Caco-2 (cell line): ENCODE measurements at regions not wholly inside any gene's neighbourhood (a gene's known extent, or its start where the extent isn't known, plus 50 kb on each side); places are given as distances from the start of the nearest gene placed in this dataset.

Experiments
- BruUV-seq: library from RNA; stranded (reverse); fragments of 400-500 nt; replicated peaks from 2 replicates; lab custom pipeline; 2021; lab: Mats Ljungman, UMichigan
- CTCF ChIA-PET: fragments of 300-600 bp; sonication (Branson Sonifier 250); formaldehyde crosslinking; loops from one replicate; lab custom pipeline; 2022; ENCODE audit warnings: antibody characterized with exemption; lab: Charles Lee
- POLR2A ChIA-PET: fragments of 300-600 bp; sonication (Branson Sonifier 250); formaldehyde crosslinking; loops from one replicate; lab custom pipeline; 2022; ENCODE audit warnings: antibody characterized with exemption; lab: Charles Lee
- DNase-seq, 2 experiments: peaks; one replicate each; pipeline versions ENCODE4 v3.0.0 to v3.0.0-alpha.2; 2020 to 2022
- H3K27me3 ChIP-seq: replicated peaks from 2 replicates; pipeline ENCODE4 v1.6.0; 2011; ENCODE audit warnings: low read length; ENCODE audit not compliant: control insufficient read depth, insufficient read depth
- H3K36me3 ChIP-seq: 2 replicates; pipeline ENCODE4 v1.5.1; 2011; ENCODE audit warnings: low read length; ENCODE audit not compliant: control insufficient read depth, insufficient read depth
- H3K4me1 ChIP-seq: fragments of 250-450 bp; sonication (Bioruptor Pico); 2 replicates; pipeline ENCODE4 v1.5.1; 2020; ENCODE audit warnings: mild to moderate bottlenecking
- H3K4me3 ChIP-seq: 2 replicates; pipeline ENCODE4 v1.5.1; 2011; ENCODE audit warnings: low read depth, mild to moderate bottlenecking, control low read depth, low read length
- H3K9me3 ChIP-seq: fragments of 250-450 bp; sonication (Bioruptor Pico); 2 replicates; pipeline ENCODE4 v1.5.1; 2020; ENCODE audit warnings: mild to moderate bottlenecking, moderate library complexity
- H3K27ac Mint-ChIP-seq: one replicate; pipeline ENCODE4 v1.8.0; 2022; ENCODE audit warnings: mixed read lengths; ENCODE audit not compliant: unreplicated experiment
- H3K27me3 Mint-ChIP-seq: one replicate; pipeline ENCODE4 v1.8.0; 2022; ENCODE audit warnings: mixed read lengths; ENCODE audit not compliant: insufficient read depth, unreplicated experiment
- H3K36me3 Mint-ChIP-seq: one replicate; pipeline ENCODE4 v1.8.0; 2022; ENCODE audit warnings: mild to moderate bottlenecking, mixed read lengths; ENCODE audit not compliant: insufficient read depth, unreplicated experiment
- H3K4me1 Mint-ChIP-seq: one replicate; pipeline ENCODE4 v1.8.0; 2022; ENCODE audit warnings: low read depth, mixed read lengths; ENCODE audit not compliant: unreplicated experiment
- H3K4me3 Mint-ChIP-seq: one replicate; pipeline ENCODE4 v1.8.0; 2022; ENCODE audit warnings: mild to moderate bottlenecking, moderate library complexity, mixed read lengths; ENCODE audit not compliant: unreplicated experiment
- H3K9me3 Mint-ChIP-seq: one replicate; pipeline ENCODE4 v1.8.0; 2022; ENCODE audit warnings: mixed read lengths; ENCODE audit not compliant: unreplicated experiment
- CTCF ChIP-seq, 2 experiments: fragments of 200-600 bp in 1 of 2; IDR thresholded peaks; 1 replicate in 1 of 2; 2 replicates in 1 of 2; pipeline versions ENCODE4 v1.5.1 to v1.8.0; 2011 to 2022; ENCODE audit warnings: antibody characterized with exemption in 1 of 2, control low read depth in 1 of 2, inconsistent platforms in 1 of 2, low read depth in 1 of 2, low read length in 1 of 2, mild to moderate bottlenecking in 1 of 2, moderate library complexity in 1 of 2; ENCODE audit not compliant: insufficient read depth in 1 of 2, severe bottlenecking in 1 of 2, unreplicated experiment in 1 of 2
- intact Hi-C: fragments of 100-400 bp; cut with micrococcal nuclease; formaldehyde crosslinking; loops from one replicate; pipeline ENCODE4 v1.10.0; 2022; ENCODE audit not compliant: unreplicated experiment

GRCh38 chr10:30734901-30735300 lies 105.3 kb upstream of the LYZL2 start:
- Mint-ChIP-seq H3K27me3 (peaks cover 14% of the 10 kb centered on the region), H3K4me3 (no peak overlapping the region), H3K4me1 (no peaks in the 10 kb centered on the region), H3K27ac (no peak overlapping the region), H3K9me3 (no peaks in the 10 kb centered on the region), H3K36me3 (no peaks in the 10 kb centered on the region)
- ChIA-PET CTCF (no interaction called here), POLR2A (no interaction called here)
- Histone ChIP-seq H3K4me3 (no peak overlapping the region), H3K9me3 (no peaks in the 10 kb centered on the region; the same call in 1 of the 2 replicates), H3K4me1 (no peaks in the 10 kb centered on the region), H3K27me3 (no peaks in the 10 kb centered on the region), H3K36me3 (no peaks in the 10 kb centered on the region)
- peak in 1 of 2 experiments; percentile 17 for DNase-seq
- BruUV-seq: no TSS peak
- TF ChIP-seq CTCF (IDR thresholded peaks at IDR 0.05; ENCODE audit: insufficient read depth in 1 of 2, low read depth in 1 of 2, low read length in 1 of 2, severe bottlenecking in 1 of 2, unreplicated experiment in 1 of 2): no peak
- intact Hi-C loops: no loop called here

- Histone ChIP-seq H3K36me3 (no peaks in the 10 kb centered on the region), H3K4me1 (no peaks in the 10 kb centered on the region), H3K27me3 (no peaks in the 10 kb centered on the region), H3K9me3 (no peaks in the 10 kb centered on the region), H3K4me3 (no peak overlapping the region)
- ChIA-PET POLR2A (no interaction called here), CTCF (no interaction called here)
- intact Hi-C loops: no loop called here
- Mint-ChIP-seq H3K27ac (no peak overlapping the region), H3K9me3 (no peaks in the 10 kb centered on the region), H3K4me3 (no peak overlapping the region), H3K27me3 (peaks cover 15% of the 10 kb centered on the region), H3K36me3 (no peaks in the 10 kb centered on the region), H3K4me1 (no peaks in the 10 kb centered on the region)
- peak in 1 of 2 experiments; percentile 14 for DNase-seq
- TF ChIP-seq CTCF (IDR thresholded peaks at IDR 0.05; ENCODE audit: insufficient read depth in 1 of 2, low read depth in 1 of 2, low read length in 1 of 2, severe bottlenecking in 1 of 2, unreplicated experiment in 1 of 2): no peak
- no TSS peak for BruUV-seq
These were observed 103.1 kb upstream of the LYZL2 start for GRCh38 chr10:30732671-30733070.

GRCh38 chr10:30731963-30732362 lies 102.4 kb upstream of the LYZL2 start:
- no peaks in the 10 kb centered on the region for H3K9me3 ChIP-seq
- ChIA-PET CTCF (no interaction called here), POLR2A (no interaction called here)
- H3K4me3 ChIP-seq: no peak overlapping the region
- BruUV-seq: no TSS peak
- no peaks in the 10 kb centered on the region for H3K27me3 ChIP-seq
- H3K4me3 Mint-ChIP-seq: no peak overlapping the region
- H3K27ac Mint-ChIP-seq: no peak overlapping the region
- H3K4me1 ChIP-seq: no peaks in the 10 kb centered on the region
- no peaks in the 10 kb centered on the region for H3K36me3 Mint-ChIP-seq
- intact Hi-C loops: no loop called here
- TF ChIP-seq CTCF (IDR thresholded peaks at IDR 0.05; ENCODE audit: insufficient read depth in 1 of 2, low read depth in 1 of 2, low read length in 1 of 2, severe bottlenecking in 1 of 2, unreplicated experiment in 1 of 2): no peak
- H3K27me3 Mint-ChIP-seq: peaks cover 15% of the 10 kb centered on the region
- no peaks in the 10 kb centered on the region for H3K9me3 Mint-ChIP-seq
- H3K36me3 ChIP-seq: no peaks in the 10 kb centered on the region
- DNase-seq: peak in 1 of 2 experiments; percentile 23
- H3K4me1 Mint-ChIP-seq: no peaks in the 10 kb centered on the region
